ENCODE measurements at regions not wholly inside any gene's neighbourhood (a gene's known extent, or its start where the extent isn't known, plus 50 kb on each side); places are given as distances from the start of the nearest gene placed in this dataset.
A peak's percentile ranks its signal among the peaks of the same experiment; 100 is the strongest.

DNA sequence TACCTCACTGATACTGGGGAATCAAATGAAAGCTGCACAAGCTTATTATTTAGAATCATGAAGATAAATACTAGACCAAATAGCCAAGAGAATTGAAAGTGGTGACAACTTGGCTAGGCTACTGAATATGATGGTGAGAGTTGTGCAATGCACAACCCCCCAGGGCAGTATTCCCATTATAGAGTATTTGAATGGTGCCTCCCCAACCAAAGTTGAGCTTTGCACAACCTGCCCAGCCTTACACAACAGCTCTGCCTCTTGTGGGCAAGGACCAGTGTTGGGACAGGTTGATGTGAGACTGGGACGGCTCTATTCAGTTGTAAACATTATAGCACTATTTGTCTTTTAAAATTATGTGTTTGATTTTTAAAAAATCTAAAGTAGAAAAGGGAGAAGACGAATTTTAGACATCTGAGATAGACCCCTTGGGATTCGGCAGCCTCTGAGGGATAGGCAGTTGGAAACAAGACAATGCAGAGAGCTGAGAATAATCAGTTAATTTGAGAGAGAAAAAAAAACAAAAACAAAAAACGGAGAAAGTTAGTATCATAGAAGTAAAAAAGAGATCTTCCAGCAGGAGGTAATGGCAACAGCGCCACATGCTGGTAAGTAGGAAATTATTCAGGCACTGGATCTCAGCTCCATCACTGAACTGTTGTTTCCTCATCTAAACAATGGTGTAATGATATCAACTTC lies 91.0 kb upstream of the KCNA3 start:
- peak; percentile 72 for DNase-seq (ENCODE audit: low spot score)

- no peak for DNase-seq (ENCODE audit: low spot score)
Measured at GRCh38 chr1:110763149-110763548, 88.4 kb upstream of the KCNA3 start.

DNA sequence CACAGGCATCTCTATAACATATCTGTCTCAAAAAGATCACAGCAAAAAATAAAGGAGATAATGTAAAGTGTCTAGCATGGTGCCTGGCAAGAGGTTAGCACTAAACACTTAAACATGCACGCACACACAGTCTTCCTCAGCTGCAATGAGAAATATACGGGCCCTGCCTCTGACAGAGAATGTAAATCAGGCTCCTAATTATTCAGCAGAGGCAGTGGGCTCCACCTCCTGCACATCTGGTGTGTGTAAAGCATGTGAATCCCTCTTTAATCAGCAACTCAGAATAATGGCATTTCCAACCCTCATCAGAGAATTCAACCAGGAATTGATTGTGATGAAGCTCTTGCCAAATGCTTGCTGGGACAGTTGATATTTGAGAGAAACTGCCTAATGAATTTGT lies 85.6 kb upstream of the KCNA3 start:
- no peak for DNase-seq (ENCODE audit: low spot score)

DNA sequence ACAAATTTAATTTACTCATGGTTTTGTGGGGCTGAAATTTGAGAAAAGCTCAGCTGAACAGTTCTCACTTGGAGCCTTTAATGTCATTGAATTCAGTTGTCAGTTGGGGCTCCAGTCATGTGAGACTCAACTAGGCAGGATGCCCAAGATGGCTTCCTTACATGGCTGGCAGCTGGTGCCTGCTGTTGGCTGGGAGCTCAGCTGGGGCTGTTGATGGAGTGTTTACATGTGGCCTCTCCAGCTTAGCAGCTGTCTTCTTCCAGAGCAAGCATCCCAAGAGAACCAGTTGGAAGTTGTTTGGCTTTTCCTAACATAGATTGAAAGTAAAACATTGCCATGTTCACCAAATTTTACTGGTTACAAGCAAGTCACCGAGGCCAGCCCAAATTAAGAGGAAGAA lies 81.8 kb upstream of the KCNA3 start:
- no peak for DNase-seq (ENCODE audit: low spot score)

- DNase-seq (ENCODE audit: low spot score) = no peak
Measured at GRCh38 chr1:110752941-110753725, 78.4 kb upstream of the KCNA3 start.

- no peak for DNase-seq (ENCODE audit: low spot score)
Measured at GRCh38 chr1:110750562-110750961, 75.8 kb upstream of the KCNA3 start.

- no peak for DNase-seq (ENCODE audit: low spot score)
Measured at GRCh38 chr1:110749960-110750359, 75.2 kb upstream of the KCNA3 start.

DNA sequence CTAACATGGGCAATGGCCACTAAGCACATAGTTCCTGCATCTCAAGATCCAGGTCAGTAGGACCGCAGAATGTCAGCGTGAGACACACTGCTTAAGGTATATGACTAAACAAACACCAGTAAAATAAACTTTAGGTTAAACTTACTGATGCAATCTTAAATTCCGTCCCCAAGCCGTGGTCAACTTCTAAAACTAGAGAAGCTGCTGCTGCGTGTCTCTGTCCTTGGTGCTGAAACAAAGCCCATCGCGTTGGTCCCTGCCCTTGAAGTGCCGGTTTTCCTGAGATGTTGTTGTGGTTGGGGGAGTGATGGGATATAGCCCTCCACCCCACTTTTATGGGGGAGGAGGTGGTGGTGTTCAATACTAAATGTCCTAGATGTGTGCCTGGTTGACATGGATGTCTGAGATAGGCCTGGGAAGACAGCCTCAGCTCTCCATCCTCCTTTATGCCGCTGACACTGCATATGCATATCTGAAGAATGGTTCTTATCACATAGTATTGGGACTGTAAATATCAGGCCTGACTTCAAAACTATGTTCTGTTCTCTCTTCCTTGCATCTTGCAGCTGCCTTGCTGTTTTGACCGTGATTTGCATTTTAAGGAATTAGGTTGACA lies 72.0 kb upstream of the KCNA3 start:
- DNase-seq (ENCODE audit: low spot score) = peak; percentile 48

- no peak for DNase-seq (ENCODE audit: low spot score)
Measured at GRCh38 chr1:110743397-110743796, 68.7 kb upstream of the KCNA3 start.

GRCh38 chr1:110736900-110737605 lies 62.3 kb upstream of the KCNA3 start:
- no peak for DNase-seq (ENCODE audit: low spot score)

DNA sequence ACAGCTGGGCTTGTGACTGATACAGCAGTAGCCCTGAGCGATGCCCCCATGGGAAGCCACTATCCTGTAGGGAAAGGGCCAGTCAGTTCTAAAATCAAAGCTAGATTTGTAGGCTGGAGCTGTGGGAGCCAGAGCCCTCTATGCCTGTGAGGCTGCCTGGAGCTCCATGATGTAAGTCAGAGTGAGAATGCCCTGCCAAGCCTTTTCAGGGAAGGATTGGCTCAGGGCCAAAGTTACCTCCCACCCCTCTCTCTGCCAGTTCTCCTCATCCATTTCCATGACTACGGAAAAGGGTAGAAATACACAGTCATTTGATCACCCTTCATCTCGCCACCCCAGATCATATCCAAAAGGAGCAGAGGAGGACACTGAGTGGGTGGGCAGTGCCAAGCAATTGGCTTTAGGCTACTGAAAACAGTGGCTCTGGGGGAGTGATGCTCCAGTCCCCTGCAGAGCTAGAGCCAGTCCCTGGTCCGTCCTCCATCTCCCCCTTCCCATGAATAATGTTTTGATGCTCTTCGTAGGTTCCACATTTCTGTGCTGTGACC lies 59.5 kb upstream of the KCNA3 start:
- no peak for DNase-seq (ENCODE audit: low spot score)

- no peak for DNase-seq (ENCODE audit: low spot score)
Measured at GRCh38 chr1:110731529-110731928, 56.8 kb upstream of the KCNA3 start.

- no peak for DNase-seq (ENCODE audit: low spot score)
Measured at GRCh38 chr1:110728388-110729001, 53.8 kb upstream of the KCNA3 start.

DNA sequence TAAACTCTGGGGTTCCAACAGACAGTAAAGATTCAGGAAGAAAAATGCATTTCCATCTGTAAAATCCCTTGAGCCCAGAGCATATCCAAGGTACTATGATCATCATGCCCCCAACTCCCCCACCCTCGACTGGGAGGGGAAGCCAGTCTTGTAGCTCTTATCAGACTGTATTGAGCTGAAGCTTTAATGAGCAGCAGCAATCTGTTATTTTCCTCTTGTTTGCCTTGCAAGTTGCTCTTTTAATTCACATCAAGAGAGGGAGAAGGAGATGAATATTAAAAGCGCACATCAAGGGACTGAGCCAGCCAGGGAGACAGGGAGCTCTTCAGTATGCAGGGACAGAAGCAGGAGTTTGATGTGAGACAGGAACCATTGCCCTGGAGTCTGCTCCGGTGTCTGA lies 52.5 kb upstream of the KCNA3 start:
- DNase-seq (ENCODE audit: low spot score) = no peak

DNA sequence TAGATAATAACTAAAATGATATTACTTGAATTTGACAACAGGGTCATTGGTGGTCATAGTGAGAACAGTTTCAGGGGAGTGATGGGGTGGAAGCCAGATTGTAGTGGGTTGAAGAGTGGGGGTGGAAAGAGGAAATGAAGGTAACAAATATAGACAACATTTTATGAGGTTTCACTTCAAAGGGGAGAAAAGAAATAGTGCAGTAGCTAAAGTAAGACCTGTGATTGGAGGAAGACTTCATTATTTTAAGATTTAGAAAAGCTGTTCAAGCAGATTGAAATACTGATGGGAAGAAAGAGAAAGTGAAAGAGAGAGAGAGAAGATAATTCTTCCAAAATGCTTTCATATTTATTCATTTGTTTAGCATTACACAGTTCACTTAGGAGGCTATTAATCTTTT lies 52.0 kb upstream of the KCNA3 start:
- DNase-seq (ENCODE audit: low spot score) = no peak

Measured in GM03348 (cell line).